22Rv1 (cell line): ENCODE measurements at regions not wholly inside any gene's neighbourhood (a gene's known extent, or its start where the extent isn't known, plus 50 kb on each side); places are given as distances from the start of the nearest gene placed in this dataset.

Source experiments
- ZFX ChIP-seq: fragments of 450-650 bp; IDR thresholded peaks from 2 replicates; pipeline ENCODE4 v1.6.1; 2017; ENCODE audit warnings: antibody characterized with exemption, borderline replicate concordance
- TF ChIP-seq, protein P1 (sequence below): fragments of 450-650 bp; IDR thresholded peaks from 2 replicates; pipeline ENCODE4 v1.5.1; 2017; ENCODE audit warnings: mild to moderate bottlenecking

GRCh38 chr6:14390805-14391204 is 273.2 kb downstream of the CD83 start:
- TF ChIP-seq, protein P1, sequence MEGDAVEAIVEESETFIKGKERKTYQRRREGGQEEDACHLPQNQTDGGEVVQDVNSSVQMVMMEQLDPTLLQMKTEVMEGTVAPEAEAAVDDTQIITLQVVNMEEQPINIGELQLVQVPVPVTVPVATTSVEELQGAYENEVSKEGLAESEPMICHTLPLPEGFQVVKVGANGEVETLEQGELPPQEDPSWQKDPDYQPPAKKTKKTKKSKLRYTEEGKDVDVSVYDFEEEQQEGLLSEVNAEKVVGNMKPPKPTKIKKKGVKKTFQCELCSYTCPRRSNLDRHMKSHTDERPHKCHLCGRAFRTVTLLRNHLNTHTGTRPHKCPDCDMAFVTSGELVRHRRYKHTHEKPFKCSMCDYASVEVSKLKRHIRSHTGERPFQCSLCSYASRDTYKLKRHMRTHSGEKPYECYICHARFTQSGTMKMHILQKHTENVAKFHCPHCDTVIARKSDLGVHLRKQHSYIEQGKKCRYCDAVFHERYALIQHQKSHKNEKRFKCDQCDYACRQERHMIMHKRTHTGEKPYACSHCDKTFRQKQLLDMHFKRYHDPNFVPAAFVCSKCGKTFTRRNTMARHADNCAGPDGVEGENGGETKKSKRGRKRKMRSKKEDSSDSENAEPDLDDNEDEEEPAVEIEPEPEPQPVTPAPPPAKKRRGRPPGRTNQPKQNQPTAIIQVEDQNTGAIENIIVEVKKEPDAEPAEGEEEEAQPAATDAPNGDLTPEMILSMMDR = no peak
- TF ChIP-seq ZFX = no peak
